Posterior cingulate gyrus (tissue), 11 donors: ENCODE measurements at regions not wholly inside any gene's neighbourhood (a gene's known extent, or its start where the extent isn't known, plus 50 kb on each side); places are given as distances from the start of the nearest gene placed in this dataset.

Experiments
- DNase-seq, 10 donors: peaks; one replicate each; pipeline versions ENCODE4 v3.0.0 to v3.0.0-alpha.2; 2020 to 2021; ENCODE audit warnings: mixed read lengths in 3 of 10
- intact Hi-C: fragments of 100-400 bp; cut with DNase I; formaldehyde crosslinking; loops from one replicate; pipeline ENCODE4 v1.15.1; 2023

DNA sequence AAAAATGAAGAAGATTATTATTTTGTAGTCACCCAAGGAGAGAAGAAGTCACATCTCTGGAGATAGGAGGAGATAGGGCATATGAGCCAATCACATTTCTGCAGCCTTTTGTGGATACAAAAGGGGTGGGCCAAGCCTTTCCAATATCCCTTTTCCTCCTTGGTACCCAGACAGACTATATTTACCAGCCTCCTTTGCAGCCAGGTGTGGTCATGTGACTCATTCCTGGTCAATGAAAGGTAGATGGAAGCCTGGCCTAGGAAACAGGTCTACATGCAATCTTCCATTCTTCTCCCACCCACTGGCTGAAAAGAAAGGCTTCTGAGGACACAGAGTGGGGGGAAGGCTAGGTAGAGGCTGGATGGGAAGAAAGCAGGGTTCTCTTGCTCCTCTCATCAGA is 58.1 kb upstream of the ERG start:
- intact Hi-C loops: no loop called here
- no peak for DNase-seq

DNA sequence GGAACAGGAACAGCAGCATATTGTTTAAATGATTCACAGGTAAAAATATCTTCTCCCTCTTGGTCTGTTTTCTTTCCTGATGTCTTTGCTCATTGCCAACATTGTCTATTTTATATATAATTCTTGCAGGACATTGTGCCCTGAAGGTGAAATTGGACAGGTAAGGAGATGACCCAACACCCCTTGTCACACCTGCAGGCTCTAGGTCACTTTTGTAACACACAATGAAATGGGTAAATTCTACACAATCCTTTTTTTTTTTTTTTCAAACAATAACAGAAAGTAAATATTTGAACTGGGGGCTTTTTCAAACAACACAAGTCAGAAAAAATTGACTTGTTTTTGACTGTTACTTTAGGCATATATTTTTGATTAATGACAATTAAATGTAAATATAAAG is 62.9 kb upstream of the ERG start:
- intact Hi-C loops: no loop called here
- DNase-seq: no peak

DNA sequence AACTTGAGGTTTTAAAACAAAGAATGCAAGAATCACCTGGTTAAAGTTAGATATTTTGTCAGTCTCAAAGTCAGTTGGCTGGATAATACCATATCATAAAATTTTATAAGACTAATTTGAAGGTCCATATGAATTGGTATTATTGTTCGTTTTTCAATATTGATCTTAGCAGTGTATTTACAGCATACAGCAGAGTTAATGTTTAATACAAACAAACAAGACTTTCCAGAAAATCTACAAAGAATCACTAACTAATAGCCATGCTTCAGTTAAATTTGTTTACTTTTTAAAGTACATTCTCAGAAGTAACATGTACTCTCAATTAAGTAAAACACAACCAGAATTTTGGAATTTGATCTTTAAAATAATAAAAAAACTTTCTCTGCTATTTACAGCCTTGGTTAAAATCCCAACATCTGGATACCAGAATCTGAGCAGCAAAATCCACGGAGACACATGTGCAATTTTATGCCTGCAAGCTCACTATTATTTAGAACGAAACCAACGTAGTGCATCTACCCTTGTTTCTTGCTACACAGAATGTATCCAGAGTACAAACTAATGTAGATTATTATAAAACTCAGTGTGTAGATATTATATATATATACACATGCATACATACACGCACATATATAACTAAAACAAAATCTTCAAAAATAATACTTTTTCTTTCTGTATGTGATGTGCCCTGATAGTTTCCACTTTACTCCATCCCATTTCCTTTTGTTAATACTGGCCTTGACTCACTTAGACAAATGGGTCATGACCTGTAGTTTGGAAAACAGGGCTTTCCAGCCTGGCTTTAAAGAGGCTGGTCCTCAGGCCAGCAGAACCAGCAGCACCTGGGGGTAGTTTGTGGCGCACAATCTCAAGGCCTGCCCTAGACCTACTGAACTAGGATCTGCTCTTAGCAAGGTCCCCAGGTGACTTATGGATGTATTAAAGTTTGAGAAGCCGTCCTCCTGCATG is 63.6 kb upstream of the ERG start:
- DNase-seq: no peak
- intact Hi-C loops: no loop called here

DNA sequence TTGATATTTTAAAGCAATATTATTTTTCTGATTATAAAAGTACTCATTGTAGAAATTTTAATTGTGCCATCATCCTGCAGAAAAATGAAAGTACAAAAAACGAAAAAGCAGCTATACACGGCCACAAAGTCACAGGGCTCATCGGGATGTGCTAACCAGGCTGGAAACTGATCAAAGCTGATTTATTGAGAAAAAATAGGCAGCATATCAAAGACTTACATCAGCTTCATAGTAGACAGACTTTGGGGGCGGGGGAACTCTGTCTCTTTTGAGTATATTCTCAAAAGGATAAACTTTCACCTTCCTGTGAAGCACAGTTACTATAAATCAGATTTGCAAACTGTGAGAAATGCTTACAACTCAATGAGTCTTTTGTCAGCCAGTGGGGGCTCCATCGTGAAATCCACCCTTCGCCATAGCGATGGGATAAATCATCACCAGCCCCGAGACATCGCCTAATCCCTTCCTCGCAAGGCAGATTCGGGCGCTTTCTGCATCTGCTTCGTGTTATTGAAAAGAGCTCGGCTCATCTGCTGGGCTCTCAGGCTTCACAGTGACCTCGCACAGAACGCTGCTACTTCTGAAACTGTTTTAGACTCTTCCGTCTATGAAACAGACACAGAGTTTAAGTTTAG is 69.2 kb upstream of the ERG start:
- intact Hi-C loops: no loop called here
- no peak for DNase-seq

DNA sequence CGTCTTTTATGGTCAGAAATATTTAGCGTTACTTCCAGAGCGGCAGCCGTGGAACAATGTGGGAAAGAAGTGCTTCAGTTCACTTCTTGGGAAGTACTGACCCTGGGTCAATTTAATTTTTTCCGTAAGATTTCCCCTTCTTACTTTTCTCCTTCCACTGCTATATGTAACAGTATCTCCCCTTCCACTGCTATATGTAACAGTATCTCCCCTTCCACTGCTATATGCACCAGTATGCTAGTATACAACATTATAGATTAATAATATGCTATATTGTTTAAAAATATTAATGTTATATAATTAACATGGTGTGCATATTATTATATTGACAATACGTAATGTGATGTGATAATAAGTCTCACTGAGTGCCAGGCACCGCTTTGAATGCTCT is 69.7 kb upstream of the ERG start:
- intact Hi-C loops: no loop called here

DNA sequence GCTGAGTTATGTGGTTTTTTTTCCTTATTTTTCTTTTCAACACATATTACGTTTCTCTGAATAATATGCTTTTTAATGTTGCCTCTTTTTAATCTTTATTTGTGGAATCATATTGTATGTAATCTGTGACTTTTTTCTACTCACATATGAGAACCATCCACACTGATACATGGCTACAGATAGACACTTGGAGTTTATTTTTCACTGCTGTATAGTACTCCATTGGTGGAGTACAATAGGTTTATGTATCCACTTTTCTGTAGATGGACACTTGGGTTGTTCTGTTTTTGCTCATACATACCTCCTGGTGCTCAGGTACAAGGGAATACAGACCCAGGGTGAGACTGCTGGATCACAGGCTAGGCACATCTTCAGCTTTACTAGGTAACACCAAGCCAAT is 71.5 kb upstream of the ERG start:
- intact Hi-C loops: no loop called here

More for the DNA sequence above, 69.7 kb upstream of the ERG start:
- DNase-seq: no peak

DNA sequence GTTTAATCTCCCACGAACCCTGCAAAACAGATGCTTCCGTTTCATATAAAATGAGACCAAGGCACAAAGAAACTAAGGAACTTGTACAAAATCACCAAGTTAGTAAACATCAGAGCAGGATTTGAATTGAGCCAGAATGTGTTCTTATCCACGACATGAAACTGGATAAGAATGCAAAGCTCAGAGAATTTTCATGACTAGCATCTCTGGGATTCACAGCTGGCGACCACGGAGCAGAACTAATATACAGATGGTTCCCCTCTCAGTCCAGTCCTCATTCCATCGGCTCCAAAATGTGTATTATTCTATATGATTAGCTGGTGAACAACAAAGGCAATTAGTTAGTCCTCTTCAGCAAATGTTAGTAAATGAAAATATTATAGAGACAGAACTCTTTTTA is 72.3 kb upstream of the ERG start:
- no peak for DNase-seq

More for the DNA sequence above, 71.5 kb upstream of the ERG start:
- DNase-seq: no peak

DNA sequence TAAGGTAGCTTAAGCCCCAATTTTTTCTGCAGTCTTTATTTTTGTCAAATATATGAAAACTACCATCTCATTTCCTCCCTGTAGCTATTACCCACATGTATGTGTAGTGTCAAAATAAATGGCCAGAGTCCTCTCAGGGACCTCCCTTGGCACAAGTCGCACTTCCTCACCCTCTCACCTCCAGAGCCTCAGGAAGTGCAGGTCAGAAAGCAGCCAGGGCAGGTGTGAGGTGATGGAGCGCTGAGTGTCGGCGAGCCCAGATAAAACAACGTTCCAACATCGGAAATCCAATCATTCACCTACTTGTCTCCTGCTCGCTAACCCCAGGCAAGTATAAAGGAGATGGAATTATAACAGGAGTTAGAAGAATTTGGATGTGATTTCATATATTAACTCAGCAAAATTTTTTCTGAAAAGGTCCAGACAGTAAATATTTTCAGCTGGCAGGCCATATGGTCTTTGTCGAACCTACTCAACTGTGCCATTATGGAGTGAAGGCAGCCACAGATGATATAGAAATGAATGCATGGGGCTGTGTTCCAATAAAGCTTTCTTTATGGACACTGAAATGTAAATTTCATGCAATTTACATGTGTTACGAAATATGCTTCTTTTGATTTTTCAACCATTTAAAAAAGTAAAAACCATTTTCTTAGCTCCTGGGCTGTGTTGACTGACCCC is 76.8 kb upstream of the ERG start:
- DNase-seq: no peak
- intact Hi-C loops: no loop called here

More for the DNA sequence above, 72.3 kb upstream of the ERG start:
- intact Hi-C loops: no loop called here

DNA sequence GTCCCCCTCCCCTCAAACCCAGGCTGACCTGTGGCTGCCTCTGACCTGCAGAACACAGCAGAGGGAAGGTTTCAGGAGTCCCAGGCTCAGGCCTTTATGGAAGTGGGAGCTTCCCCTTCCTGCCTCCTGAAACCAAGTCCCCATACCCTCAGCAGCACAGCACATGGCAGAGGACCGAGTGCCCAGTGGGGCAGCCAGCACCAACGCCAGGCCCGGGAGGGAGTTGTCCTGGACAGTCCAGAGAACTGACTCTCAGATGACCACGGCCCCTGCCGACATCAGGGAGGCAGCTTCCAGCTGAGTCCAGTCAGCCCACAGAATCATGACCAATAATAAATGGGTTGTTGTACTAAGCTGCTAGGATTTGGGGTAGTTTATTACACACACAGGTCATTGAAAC is 79.6 kb upstream of the ERG start:
- intact Hi-C loops: no loop called here
- no peak for DNase-seq

DNA sequence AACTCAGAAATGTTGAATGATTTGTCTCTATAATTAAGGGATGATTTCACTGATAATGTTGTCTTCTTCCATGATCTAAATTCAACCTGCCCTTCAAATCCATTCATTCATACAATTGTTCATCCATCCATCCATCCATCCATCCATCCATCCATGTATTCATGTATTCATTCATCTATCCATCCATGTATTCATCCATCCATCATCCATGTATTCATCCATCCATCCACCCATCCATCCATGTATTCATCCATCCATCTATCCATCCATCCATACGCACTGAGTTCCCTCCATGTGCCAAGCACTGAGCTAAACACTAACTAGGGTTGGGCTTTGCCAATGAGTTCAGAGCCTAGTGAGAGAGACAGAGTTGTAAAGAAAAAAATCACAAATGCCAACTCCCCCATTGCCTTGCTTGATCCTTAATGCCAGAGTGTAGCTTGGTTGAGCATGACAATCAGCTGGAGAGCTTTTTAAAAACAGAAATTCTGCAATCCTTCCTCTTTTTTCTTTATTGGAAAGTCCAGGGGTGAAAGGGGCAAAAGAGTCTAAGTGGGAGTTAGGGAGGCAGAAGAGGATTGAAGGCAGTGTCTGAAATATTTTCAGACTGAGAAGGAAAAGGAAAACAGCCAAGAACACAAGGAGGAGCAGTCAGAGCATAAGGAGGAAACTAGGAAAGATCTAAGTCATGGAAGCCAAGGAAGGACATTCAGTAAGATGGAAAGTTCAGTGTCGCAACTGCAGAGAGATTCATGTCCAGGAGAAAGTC is 92.4 kb upstream of the ERG start:
- intact Hi-C loops: no loop called here
- no peak for DNase-seq

DNA sequence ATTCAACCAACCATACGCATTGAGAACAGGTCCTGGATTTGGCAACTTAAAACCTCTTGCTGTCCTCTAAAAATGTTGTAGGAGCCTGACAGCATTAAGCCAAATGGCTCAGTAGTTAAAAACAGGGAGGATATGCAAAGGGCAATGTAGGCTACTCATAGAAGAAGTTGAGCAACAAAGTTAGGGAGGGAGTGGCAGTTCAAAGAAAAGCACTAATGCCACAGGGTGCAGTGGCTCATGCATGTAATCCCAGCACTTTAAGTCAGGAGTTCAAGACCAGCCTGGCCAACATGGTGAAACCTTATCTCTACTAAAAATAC is 92.9 kb upstream of the ERG start:
- intact Hi-C loops: no loop called here
- no peak for DNase-seq

DNA sequence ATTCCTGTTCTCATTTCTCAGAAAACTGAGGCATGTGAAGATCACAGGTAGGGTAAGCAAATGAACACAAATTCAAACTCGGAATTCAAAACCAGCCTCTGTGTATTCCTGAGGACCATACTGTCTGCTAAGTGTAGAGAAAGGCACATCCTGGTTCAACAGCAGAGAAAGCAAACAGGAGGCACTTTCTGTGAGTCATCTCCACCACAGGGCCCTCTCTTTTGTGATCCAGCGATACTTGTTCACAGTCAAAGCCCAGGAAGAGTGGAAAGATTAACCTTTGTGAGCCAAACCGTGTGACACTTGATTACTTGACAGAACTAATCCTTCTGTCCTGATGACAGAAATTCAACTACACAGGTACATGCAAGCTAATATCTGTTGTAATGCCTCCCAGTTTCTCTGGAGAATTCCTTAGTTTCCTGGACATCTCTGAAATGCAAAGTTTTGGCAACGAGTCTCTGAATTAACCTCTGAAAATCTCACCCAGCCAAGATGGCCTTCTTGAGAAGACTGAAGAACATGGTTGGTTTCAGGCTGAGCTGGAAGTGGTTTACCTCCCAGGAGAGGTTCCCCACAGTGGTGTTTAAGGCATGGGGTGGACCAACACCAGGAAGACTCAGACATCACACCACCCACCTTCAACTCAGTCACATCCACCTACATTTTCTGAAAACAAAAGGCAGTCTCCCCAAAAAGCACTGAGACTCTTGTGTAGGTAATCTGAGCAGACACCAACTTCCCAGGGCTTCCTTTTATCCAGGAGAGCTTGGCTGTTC is 98.2 kb upstream of the ERG start:
- no peak for DNase-seq
- intact Hi-C loops: no loop called here

DNA sequence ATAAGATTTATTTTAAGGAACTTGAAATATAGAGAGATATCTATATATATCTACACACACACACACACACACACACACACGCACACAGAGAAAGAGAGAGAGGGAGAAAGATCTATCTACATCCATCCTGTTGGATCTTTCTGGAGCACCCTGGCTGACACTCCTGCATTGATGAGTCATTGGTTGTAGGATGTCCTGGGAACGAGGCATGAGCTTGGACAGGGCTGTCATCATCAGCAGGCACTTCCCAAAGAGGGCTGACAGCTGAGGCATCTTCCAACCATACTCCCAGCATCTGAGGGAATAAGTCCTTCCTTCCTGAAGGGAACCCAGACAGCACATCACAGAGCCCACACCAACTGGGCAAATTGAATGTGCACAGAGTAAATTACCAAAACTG is 99.1 kb upstream of the ERG start:
- peak in 1 of 10 donors; percentile 79 for DNase-seq
- intact Hi-C loops: no loop called here

DNA sequence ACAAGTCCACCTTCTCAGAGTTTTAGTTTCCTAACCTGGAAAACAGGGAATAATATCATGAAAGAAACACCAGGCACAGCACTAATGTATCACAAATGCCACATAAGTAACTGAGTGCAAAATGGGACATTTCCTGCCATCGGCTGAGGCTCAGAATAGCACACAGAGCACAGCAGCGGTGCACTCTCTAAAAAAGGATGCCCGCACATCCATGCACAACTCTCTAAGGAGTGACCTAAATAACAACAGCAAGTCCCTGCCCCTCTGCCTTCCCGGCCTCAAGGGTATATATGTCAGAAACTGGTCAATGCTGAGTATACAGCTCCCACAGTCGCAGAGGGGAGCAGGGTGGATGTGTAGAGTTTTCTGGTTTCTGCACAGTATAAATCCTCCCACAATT is 100.1 kb upstream of the ERG start:
- peak in 1 of 10 donors; percentile 62 for DNase-seq
- intact Hi-C loops: no loop called here

DNA sequence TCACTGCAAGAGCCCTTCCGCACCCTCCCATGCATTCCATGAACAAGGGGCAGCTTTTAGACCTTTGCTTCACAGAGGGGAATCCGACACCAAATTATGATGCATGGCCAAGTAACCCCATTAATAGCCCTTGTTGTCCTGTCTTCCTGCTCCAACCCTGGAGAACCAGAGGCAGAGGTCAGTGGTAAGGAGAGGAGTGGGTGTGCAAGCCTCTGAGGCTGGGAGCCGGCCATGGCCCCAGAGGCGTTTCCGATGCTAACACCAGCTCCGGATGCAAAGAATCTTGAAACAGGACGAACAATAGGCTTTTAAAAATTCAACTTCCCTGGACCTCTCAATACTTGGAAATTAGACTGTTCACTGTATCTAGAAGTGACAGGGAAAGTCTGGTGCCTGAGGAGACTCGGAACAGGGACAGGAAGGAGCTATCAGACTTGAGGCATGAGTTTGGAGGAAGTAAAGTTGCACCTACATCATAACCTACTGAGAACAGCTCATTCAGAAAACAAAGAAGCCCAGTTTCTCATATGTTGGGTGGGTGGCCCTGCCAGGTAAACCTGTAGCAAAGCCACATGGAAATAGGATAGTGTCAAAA is 101.2 kb upstream of the ERG start:
- DNase-seq: no peak
- intact Hi-C loops: no loop called here

DNA sequence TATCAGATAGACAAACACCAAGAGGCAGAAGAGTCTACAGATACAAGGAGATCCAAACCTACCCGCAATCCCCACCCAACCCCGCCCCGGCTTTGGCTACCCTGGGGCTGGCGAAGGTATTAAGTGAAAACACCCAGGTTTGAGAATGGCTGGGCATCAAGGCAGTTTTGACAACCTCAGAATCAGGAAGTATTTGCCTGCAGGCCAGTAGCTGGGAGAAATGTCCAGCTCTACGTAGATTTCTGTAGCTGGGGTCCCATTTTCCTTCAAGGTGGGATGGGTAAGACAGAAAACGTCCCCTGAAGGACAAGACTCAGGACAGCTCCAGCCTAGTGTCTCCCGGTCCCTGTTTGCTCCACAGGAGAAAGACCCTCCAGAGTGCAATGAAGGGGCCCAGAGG is 101.8 kb upstream of the ERG start:
- DNase-seq: no peak
- intact Hi-C loops: no loop called here

DNA sequence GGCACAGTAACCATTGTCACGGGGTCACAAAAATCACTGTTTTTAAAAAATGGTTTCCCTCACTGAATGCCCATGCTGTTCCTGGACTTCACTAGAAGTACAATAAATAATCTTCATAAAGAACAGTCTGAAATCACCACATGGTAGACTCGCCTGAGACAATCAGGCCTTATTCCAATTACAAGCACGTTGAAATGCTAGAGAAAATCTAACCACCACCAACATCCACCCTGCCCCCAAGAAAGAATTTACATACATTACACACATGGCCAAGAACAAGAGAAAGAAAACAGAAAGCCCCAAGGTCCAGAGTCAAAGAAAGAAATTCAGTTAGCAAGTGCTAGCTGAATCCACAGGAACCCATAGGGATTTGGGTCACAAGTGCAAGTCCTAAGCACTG is 107.0 kb upstream of the ERG start:
- no peak for DNase-seq
- intact Hi-C loops: no loop called here

DNA sequence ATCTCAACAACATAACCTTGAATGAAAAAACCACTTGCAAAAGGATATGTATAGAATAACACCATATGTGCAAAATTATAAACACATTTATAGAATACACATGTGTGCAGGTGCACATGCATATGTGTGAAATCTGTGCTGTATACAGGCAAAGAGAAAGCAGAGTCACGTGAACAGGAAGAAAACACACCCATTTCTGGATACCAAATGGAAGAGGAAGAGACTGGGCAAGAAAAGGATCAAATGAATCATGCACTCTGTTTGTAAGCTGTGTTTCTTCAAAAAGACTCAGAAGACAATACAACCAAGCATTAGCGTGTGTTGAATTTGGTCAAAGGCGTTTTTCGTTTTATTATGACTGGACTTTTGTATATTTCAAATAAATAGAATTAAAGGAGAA is 111.3 kb upstream of the ERG start:
- intact Hi-C loops: no loop called here

DNA sequence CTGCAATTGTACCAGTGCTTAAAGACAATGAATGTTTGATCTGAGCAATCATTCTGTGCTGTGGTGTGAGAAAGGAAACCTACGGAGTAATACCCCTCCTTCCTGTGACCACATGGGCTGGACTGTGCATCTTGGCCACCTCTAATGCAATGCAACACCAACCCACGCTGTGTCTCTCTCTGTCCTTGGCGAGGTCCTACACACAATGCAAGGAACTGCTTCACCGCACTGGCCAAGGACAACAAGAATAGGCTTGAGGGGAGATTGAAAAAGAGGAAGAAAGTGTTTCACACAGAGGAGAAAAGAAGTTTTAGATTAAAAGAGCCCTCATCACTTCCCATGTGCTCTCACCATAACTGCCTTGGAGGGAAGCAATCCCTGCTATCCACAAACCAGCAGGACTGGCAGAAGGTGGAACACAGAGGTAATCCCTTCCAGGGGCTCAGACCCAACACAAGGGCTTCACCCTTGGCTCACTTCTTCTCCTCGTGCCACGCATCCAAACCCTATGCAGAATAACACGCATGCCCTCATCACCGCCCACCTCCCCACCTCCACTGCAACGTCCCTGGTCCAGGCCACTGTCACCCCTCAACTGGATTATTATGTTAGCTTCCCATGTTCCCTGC is 112.5 kb upstream of the ERG start:
- intact Hi-C loops: no loop called here
- DNase-seq: no peak

More for the DNA sequence above, 111.3 kb upstream of the ERG start:
- no peak for DNase-seq
